ENCODE measurements at regions not wholly inside any gene's neighbourhood (a gene's known extent, or its start where the extent isn't known, plus 50 kb on each side); places are given as distances from the start of the nearest gene placed in this dataset.
A peak's percentile ranks its signal among the peaks of the same experiment; 100 is the strongest.
"Not testable (repeated sequence)": the region's sequence is repeated elsewhere in the genome, so short reads cannot be mapped to it uniquely, and the experiment has no call there.

GRCh38 chr5:32909207-32909606 is 198.1 kb downstream of the NPR3 start:
- intact Hi-C loops (cut with DNase I), result no loop called here
- WGBS, result 86% methylated on average over 5 of the region's 5 CpGs
- Histone ChIP-seq H3K9me3 (no peaks in the 10 kb centered on the region), H3K27me3 (replicated peaks; ENCODE audit: insufficient read depth) (no peaks in the 10 kb centered on the region), H3K4me3 (no peak overlapping the region), H3K36me3 (no peaks in the 10 kb centered on the region), H3K27ac (no peak overlapping the region), H3K4me1 (replicated peaks) (no peaks in the 10 kb centered on the region)
- no peak for DNase-seq (ENCODE audit: low spot score)
- TF ChIP-seq CTCF (IDR thresholded peaks at IDR 0.05), result no peak
- no peak for TF ChIP-seq POLR2AphosphoS5 (IDR thresholded peaks at IDR 0.05)
- no peak for TF ChIP-seq POLR2A (IDR thresholded peaks at IDR 0.05)

- TF ChIP-seq POLR2A (IDR thresholded peaks at IDR 0.05) (no peak), CTCF (IDR thresholded peaks at IDR 0.05) (peak; percentile 12 to 75 (median 50))
- DNase-seq (ENCODE audit: low spot score), result peak; percentile 47
- no peaks in the 10 kb centered on the region for H3K9me3 ChIP-seq
- no peak overlapping the region for H3K4me3 ChIP-seq
- no peak overlapping the region for H3K27ac ChIP-seq
- H3K4me1 ChIP-seq (replicated peaks), result no peaks in the 10 kb centered on the region
- intact Hi-C loops (cut with DNase I), result no loop called here
- WGBS, result 47% methylated on average over 1 of the region's 1 CpG
- no peaks in the 10 kb centered on the region for H3K36me3 ChIP-seq
- no peaks in the 10 kb centered on the region for H3K27me3 ChIP-seq (replicated peaks; ENCODE audit: insufficient read depth)
These were observed 205.5 kb downstream of the NPR3 start for GRCh38 chr5:32916648-32917047.

- Histone ChIP-seq H3K27me3 (replicated peaks; ENCODE audit: insufficient read depth) (no peaks in the 10 kb centered on the region), H3K4me3 (no peak overlapping the region), H3K4me1 (replicated peaks) (no peaks in the 10 kb centered on the region), H3K9me3 (no peaks in the 10 kb centered on the region), H3K36me3 (no peaks in the 10 kb centered on the region), H3K27ac (no peak overlapping the region)
- intact Hi-C loops (cut with DNase I), result no loop called here
- WGBS, result 98% methylated on average over 2 of the region's 2 CpGs
- no peak for DNase-seq (ENCODE audit: low spot score)
- TF ChIP-seq POLR2AphosphoS5 (IDR thresholded peaks at IDR 0.05) (no peak), POLR2A (IDR thresholded peaks at IDR 0.05) (no peak), CTCF (IDR thresholded peaks at IDR 0.05) (no peak)
These were observed 217.6 kb downstream of the NPR3 start for GRCh38 chr5:32928761-32929160.

GRCh38 chr5:32931438-32931837 is 220.3 kb downstream of the NPR3 start:
- H3K36me3 ChIP-seq; H3K4me3 ChIP-seq; H3K4me1 ChIP-seq (replicated peaks); DNase-seq (ENCODE audit: low spot score); H3K9me3 ChIP-seq; intact Hi-C loops (cut with DNase I); H3K27ac ChIP-seq; H3K27me3 ChIP-seq (replicated peaks; ENCODE audit: insufficient read depth): not testable (repeated sequence)
- 93% methylated on average over 1 of the region's 1 CpG for WGBS

- 65% methylated on average over 4 of the region's 4 CpGs for WGBS
These were observed 221.3 kb downstream of the NPR3 start for GRCh38 chr5:32932241-32932935.

More at GRCh38 chr5:32932241-32932935, 221.3 kb downstream of the NPR3 start:
- Histone ChIP-seq H3K9me3 (no peaks in the 10 kb centered on the region), H3K27me3 (replicated peaks; ENCODE audit: insufficient read depth) (no peaks in the 10 kb centered on the region), H3K4me3 (no peak overlapping the region), H3K4me1 (replicated peaks) (no peaks in the 10 kb centered on the region), H3K36me3 (no peaks in the 10 kb centered on the region), H3K27ac (no peak overlapping the region)
- intact Hi-C loops (cut with DNase I), result no loop called here
- TF ChIP-seq POLR2AphosphoS5 (IDR thresholded peaks at IDR 0.05), result no peak
- TF ChIP-seq POLR2A (IDR thresholded peaks at IDR 0.05), result no peak
- TF ChIP-seq CTCF (IDR thresholded peaks at IDR 0.05), result no peak
- no peak for DNase-seq (ENCODE audit: low spot score)
